ENCODE measurements at regions not wholly inside any gene's neighbourhood (a gene's known extent, or its start where the extent isn't known, plus 50 kb on each side); places are given as distances from the start of the nearest gene placed in this dataset.

GRCh38 chr15:72983801-72984545 is 68.3 kb upstream of the NEO1 start:
- Histone ChIP-seq H3K27me3 (no peaks in the 10 kb centered on the region), H3K36me3 (no peaks in the 10 kb centered on the region), H3K4me1 (no peaks in the 10 kb centered on the region), H3K9me3 (no peaks in the 10 kb centered on the region), H3K4me3 (no peak overlapping the region), H3K27ac (no peak overlapping the region)
- intact Hi-C loops (cut with DNase I) = no loop called here
- 41% methylated on average over 3 of the region's 3 CpGs for WGBS (ENCODE audit: insufficient coverage, low coverage, low lambda C conversion rate, missing lambda C conversion rate)
- ATAC-seq (no peak), DNase-seq (no peak)
- no peak for TF ChIP-seq CTCF (IDR thresholded peaks at IDR 0.05)
- TF ChIP-seq POLR2A (IDR thresholded peaks at IDR 0.05) = no peak

GRCh38 chr15:72982714-72983113 is 69.5 kb upstream of the NEO1 start:
- Histone ChIP-seq H3K4me3 (no peak overlapping the region), H3K27ac (no peak overlapping the region), H3K36me3 (no peaks in the 10 kb centered on the region), H3K4me1 (no peaks in the 10 kb centered on the region), H3K9me3 (no peaks in the 10 kb centered on the region), H3K27me3 (no peaks in the 10 kb centered on the region)
- ATAC-seq (no peak), DNase-seq (no peak)
- intact Hi-C loops (cut with DNase I) = no loop called here
- no peak for TF ChIP-seq POLR2A (IDR thresholded peaks at IDR 0.05)
- TF ChIP-seq CTCF (IDR thresholded peaks at IDR 0.05) = no peak
- WGBS (ENCODE audit: insufficient coverage, low coverage, low lambda C conversion rate, missing lambda C conversion rate) = 63% methylated on average over 2 of the region's 2 CpGs

GRCh38 chr15:72980661-72981060 is 71.6 kb upstream of the NEO1 start:
- ATAC-seq (no peak), DNase-seq (no peak)
- intact Hi-C loops (cut with DNase I) = no loop called here
- no peaks in the 10 kb centered on the region for H3K36me3 ChIP-seq
- no peaks in the 10 kb centered on the region for H3K9me3 ChIP-seq
- 45% methylated on average over 1 of the region's 1 CpG for WGBS (ENCODE audit: insufficient coverage, low coverage, low lambda C conversion rate, missing lambda C conversion rate)
- no peak overlapping the region for H3K4me3 ChIP-seq
- no peaks in the 10 kb centered on the region for H3K27me3 ChIP-seq
- TF ChIP-seq CTCF (IDR thresholded peaks at IDR 0.05) (no peak), POLR2A (IDR thresholded peaks at IDR 0.05) (no peak)
- H3K27ac ChIP-seq = no peak overlapping the region
- H3K4me1 ChIP-seq = no peaks in the 10 kb centered on the region

- no peak overlapping the region for H3K27ac ChIP-seq
- H3K4me3 ChIP-seq = no peak overlapping the region
- no peaks in the 10 kb centered on the region for H3K4me1 ChIP-seq
- intact Hi-C loops (cut with DNase I) = no loop called here
- 52% methylated on average over 5 of the region's 5 CpGs for WGBS (ENCODE audit: insufficient coverage, low coverage, low lambda C conversion rate, missing lambda C conversion rate)
- TF ChIP-seq POLR2A (IDR thresholded peaks at IDR 0.05) (no peak), CTCF (IDR thresholded peaks at IDR 0.05) (no peak)
- H3K27me3 ChIP-seq = no peaks in the 10 kb centered on the region
- no peaks in the 10 kb centered on the region for H3K9me3 ChIP-seq
- DNase-seq = no peak
- no peaks in the 10 kb centered on the region for H3K36me3 ChIP-seq
- no peak for ATAC-seq
These were observed 72.5 kb upstream of the NEO1 start for GRCh38 chr15:72979791-72980190.

Data from right lobe of liver (tissue), 6 donors.